Stimulated activated CD8-positive, alpha-beta memory T cell treated with anti-CD3 and anti-CD28 coated beads, Interleukin-2, amount 100 ng/mL, for 1 hour (primary cell): ENCODE measurements at regions not wholly inside any gene's neighbourhood (a gene's known extent, or its start where the extent isn't known, plus 50 kb on each side); places are given as distances from the start of the nearest gene placed in this dataset.

ENCODE experiments used
- DNase-seq, 2 donors: peaks; one replicate each; pipeline ENCODE4 v3.0.0-alpha.2; 2020; ENCODE audit warnings: low read depth in 2 of 2

GRCh38 chr6:6891125-6891721 is 216.5 kb upstream of the RREB1 start:
- no peak for DNase-seq

- no peak for DNase-seq
Measured at GRCh38 chr6:6891949-6892461, 215.8 kb upstream of the RREB1 start.

- DNase-seq, result no peak
Measured at GRCh38 chr6:6892744-6893583, 214.8 kb upstream of the RREB1 start.

- DNase-seq, result no peak
Measured at GRCh38 chr6:6893701-6894100, 214.1 kb upstream of the RREB1 start.

GRCh38 chr6:6895929-6896328 is 211.8 kb upstream of the RREB1 start:
- no peak for DNase-seq

- no peak for DNase-seq
Measured at GRCh38 chr6:6897140-6897539, 210.6 kb upstream of the RREB1 start.

GRCh38 chr6:6900569-6901204 is 207.1 kb upstream of the RREB1 start:
- DNase-seq, result no peak

GRCh38 chr6:6901205-6901719 is 206.5 kb upstream of the RREB1 start:
- no peak for DNase-seq

- DNase-seq, result no peak
Measured at GRCh38 chr6:6901945-6902344, 205.8 kb upstream of the RREB1 start.

GRCh38 chr6:6905961-6906518 is 201.7 kb upstream of the RREB1 start:
- no peak for DNase-seq

- no peak for DNase-seq
Measured at GRCh38 chr6:6906570-6907213, 201.1 kb upstream of the RREB1 start.

GRCh38 chr6:6907286-6907685 is 200.5 kb upstream of the RREB1 start:
- DNase-seq, result no peak

- no peak for DNase-seq
Measured at GRCh38 chr6:6908121-6908520, 199.6 kb upstream of the RREB1 start.

- no peak for DNase-seq
Measured at GRCh38 chr6:6909111-6909510, 198.7 kb upstream of the RREB1 start.

- DNase-seq, result no peak
Measured at GRCh38 chr6:6910734-6911295, 196.9 kb upstream of the RREB1 start.

GRCh38 chr6:6911391-6911790 is 196.4 kb upstream of the RREB1 start:
- DNase-seq, result no peak

GRCh38 chr6:6912817-6913744 is 194.7 kb upstream of the RREB1 start:
- no peak for DNase-seq

GRCh38 chr6:6915219-6915618 is 192.5 kb upstream of the RREB1 start:
- DNase-seq, result no peak

GRCh38 chr6:6915813-6916547 is 191.8 kb upstream of the RREB1 start:
- DNase-seq, result no peak

- no peak for DNase-seq
Measured at GRCh38 chr6:6916598-6916997, 191.2 kb upstream of the RREB1 start.
